ENCODE measurements at regions not wholly inside any gene's neighbourhood (a gene's known extent, or its start where the extent isn't known, plus 50 kb on each side); places are given as distances from the start of the nearest gene placed in this dataset.

- no peak for TF ChIP-seq RBBP5 (IDR thresholded peaks at IDR 0.05; ENCODE audit: borderline replicate concordance, low read depth, low read length)
- no peak for TF ChIP-seq TEAD4 (IDR thresholded peaks at IDR 0.05; ENCODE audit: low read depth, low read length)
Observed at GRCh38 chr16:52758473-52758855, 211.5 kb upstream of the TOX3 start (continued).
